Hepatic stellate cell (primary cell): ENCODE measurements at regions not wholly inside any gene's neighbourhood (a gene's known extent, or its start where the extent isn't known, plus 50 kb on each side); places are given as distances from the start of the nearest gene placed in this dataset.

Experiments
- DNase-seq: peaks from one replicate; pipeline ENCODE4 v3.0.0; 2011; ENCODE audit warnings: low spot score

DNA sequence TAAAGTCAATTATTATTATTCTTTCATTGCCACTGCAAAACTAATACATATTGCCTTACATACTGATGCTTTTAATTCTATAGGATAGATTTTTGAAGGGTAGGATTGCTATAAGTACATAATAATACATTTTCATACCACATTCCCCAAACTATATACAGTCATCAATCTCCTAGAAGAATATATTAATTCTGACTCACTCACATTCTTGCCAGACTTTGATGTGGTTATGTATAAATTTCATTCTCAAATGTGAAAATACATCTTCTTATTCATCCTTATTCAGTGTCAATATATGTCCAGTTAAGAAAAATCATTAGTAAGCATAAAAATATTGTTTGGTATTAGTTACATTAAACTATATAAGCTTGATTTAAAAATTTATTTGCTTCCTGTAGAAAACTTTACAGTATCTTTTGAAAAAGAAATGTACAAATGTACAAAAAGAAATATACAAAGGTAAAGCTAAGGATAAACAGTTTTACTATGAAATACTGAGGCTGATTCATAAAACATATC is 458.8 kb upstream of the CNTN5 start:
- no peak for DNase-seq

DNA sequence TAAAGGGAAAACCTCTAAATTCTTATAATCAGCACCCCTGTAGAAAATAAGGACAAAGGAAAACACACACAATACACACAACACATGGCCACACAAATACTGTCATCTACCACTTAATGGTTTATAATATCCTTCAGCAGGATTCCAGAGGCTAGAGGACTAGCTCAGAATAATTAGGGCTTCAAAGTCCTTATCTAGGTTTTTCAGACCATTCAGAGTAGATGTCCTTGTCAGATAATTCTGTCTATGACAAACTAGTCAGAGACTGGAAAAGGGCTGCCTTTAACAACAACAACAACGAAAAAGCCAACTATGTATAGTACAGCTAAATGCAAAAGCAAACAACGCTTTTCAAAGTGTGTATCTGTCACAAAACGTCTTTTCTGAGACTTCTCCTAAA is 456.5 kb upstream of the CNTN5 start:
- DNase-seq, result no peak

DNA sequence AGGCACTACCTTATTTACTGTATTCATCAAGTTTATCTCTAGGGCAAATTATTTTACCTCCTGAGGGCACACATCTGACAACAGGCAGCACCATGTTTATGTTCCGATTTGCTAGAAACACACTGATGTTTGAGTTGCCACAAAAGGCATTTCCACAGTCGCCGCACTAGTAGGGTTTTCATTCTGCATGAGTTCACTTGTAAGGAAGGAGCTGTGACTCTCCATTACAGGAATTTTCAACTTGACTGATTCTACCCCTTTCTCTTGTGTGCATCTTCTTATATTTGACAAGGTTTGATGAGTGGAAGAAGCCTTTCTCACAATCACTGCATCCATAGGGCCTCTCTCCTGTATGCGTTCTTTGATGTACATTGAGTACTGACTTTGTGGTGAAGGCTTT is 455.9 kb upstream of the CNTN5 start:
- DNase-seq, result no peak

DNA sequence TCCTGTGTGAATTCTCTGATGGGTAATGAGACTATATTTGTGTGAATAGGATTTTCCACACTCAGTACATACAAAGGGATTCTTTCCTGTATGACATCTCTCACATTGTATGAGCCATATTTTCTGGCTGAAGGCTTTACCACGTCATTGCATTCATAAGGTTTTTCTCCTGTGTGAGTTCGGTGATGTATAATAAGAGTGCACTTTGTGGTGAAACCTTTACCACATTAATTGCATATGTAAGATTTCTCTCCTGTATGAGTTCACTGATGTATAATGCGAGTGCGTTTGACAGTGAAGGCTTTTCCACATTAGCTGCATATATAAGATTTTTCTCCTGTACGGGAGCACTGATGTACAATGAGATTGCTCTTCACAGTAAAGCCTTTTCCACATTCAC is 455.4 kb upstream of the CNTN5 start:
- DNase-seq, result no peak

GRCh38 chr11:98566978-98567377 is 453.8 kb upstream of the CNTN5 start:
- DNase-seq, result no peak

DNA sequence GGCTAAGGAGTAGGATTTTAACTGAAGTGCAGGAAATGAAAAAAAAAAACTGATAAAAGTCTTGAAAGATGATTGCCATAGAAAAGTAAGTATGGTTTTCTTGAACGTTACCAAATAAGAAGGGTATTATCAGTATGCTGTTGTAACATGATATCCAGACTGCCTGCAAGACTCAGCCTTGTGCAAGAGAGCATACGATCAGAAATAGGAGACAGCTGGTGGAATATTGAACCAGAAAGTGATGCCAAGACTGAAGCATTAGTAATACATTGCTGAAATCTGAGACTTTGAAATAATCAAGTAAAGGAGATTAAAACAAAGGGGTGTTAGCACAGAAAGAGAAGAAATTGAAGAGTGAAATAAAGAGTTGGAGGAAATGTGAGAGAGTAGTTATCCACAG is 452.7 kb upstream of the CNTN5 start:
- DNase-seq, result no peak

- no peak for DNase-seq
These were observed 447.8 kb upstream of the CNTN5 start for GRCh38 chr11:98572941-98573340.

DNA sequence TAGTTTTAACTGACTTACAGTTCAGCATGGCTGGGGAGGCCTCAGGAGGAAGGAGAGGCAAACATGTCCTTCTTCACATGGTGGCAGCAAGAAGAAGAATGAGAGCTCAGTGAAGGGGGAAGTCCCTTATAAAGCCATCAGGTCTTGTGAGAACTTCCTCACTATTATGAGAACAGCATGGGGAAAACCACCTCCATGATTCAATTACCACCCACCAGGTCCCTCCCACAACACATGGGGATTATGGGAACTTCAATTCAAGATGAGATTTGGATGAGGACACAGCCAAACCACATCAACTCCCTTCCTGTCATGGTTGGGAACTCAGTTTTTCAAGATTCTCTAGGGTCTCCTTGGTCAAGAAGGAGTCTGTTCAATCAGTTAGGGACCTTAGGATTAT is 432.9 kb upstream of the CNTN5 start:
- DNase-seq, result no peak

GRCh38 chr11:98589967-98590366 is 430.8 kb upstream of the CNTN5 start:
- DNase-seq, result no peak

- DNase-seq, result no peak
These were observed 420.6 kb upstream of the CNTN5 start for GRCh38 chr11:98600103-98600502.

GRCh38 chr11:98600786-98601773 is 419.7 kb upstream of the CNTN5 start:
- DNase-seq, result no peak

DNA sequence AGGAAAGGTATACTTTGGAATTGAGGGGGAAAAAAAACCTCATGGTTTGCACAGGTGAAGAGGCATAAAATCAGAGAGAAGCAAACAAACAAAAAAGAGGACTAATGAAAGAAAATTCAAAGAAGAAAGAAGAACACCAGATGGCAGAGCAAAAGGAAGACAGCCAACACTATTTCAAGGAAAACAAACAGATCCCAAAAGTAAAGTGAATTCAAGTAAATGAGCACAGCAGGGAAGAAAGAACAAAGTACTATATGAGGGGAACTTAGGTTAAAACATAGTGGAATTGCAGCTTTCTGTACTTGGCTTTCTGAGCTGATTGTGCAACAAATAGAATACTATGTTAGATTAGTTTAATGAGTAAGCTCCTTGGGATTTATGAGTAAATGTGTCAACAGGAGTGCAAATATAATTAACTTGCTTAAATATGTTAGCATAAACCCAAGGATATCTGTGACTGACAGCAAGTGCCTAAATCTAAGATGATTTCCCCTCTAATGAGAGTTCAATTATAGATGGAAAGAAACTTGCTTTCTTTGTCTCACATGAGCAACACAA is 404.6 kb upstream of the CNTN5 start:
- DNase-seq, result no peak

- no peak for DNase-seq
These were observed 399.0 kb upstream of the CNTN5 start for GRCh38 chr11:98621767-98622166.

DNA sequence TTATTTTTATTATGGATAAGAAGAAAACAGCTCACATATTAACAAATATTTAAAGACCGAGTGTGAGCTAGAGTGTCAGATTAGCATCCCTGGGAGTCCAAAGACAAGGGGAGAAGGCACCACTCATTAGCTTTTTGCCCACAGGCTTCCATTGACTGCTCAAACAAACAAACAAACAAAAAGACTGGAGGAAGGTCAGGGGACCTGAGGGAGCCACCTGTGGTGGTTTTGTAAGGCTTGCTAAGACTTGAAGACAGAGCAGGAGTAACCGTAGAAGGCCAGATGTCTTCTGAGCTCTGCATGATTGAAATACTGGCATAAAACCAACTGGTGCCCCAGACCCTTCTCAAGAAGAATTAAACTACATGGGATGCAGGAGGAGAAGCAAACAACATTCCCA is 395.2 kb upstream of the CNTN5 start:
- no peak for DNase-seq

GRCh38 chr11:98630736-98631135 is 390.0 kb upstream of the CNTN5 start:
- no peak for DNase-seq

GRCh38 chr11:98657711-98658110 is 363.0 kb upstream of the CNTN5 start:
- DNase-seq, result no peak

GRCh38 chr11:98659431-98659830 is 361.3 kb upstream of the CNTN5 start:
- no peak for DNase-seq

- no peak for DNase-seq
These were observed 346.4 kb upstream of the CNTN5 start for GRCh38 chr11:98674390-98674789.

DNA sequence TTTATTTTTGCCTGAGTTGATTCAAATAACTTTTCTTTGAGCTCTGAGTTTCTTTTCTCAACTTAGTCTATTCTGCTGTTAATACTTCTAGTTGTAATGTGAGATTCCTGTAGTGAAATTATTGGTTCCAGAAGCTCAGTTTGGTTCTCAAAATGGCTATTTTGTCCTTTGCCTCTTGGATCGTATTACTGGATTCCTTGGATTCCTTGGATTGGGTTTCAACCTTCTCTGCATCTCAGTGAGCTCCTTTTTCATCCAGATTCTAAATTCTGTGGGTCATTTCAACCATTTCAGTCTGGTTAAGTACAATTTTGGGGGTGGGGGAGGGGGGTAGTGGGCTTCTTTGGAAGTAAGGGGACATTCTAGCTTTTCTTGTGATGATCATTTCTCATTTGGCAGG is 341.1 kb upstream of the CNTN5 start:
- no peak for DNase-seq

- no peak for DNase-seq
These were observed 319.2 kb upstream of the CNTN5 start for GRCh38 chr11:98701541-98701940.

DNA sequence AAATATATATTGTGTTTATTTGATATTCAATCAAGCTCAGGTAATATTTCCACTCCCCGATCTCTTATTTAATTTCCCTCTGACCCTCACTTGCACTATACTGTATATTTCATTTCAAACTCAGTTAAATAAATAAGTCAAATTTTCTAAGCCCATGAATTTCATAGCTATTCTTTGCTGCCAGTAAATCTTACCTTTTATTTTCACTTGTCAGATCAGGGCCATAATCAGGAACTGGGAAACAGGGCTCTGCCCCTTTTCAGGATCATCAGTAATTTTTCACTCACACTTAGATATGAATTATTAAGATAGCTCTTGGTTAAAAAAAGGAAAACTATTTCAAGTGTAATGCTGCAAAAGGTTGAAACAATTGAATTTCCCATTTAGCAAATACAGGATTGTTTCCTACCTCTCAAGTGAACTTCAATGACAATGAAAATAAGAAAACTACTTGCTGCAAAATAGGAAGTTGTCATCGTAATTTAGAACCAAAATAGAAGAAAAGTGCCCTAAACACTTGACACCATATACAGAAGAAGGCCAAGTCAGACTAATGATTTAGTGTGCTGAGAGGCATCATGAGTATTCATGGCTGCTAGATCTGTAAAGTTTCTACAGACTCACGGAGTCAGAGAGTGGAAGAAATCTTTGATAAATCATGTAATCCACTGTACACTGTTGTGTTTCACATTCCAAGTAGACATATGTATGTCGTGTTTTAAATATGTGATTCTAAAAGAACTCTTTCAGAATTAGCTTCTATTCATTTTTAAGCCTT is 316.8 kb upstream of the CNTN5 start:
- no peak for DNase-seq

- DNase-seq, result no peak
These were observed 310.7 kb upstream of the CNTN5 start for GRCh38 chr11:98710026-98710425.

GRCh38 chr11:98710986-98711385 is 309.8 kb upstream of the CNTN5 start:
- no peak for DNase-seq
